K562 (cell line): ENCODE measurements at regions not wholly inside any gene's neighbourhood (a gene's known extent, or its start where the extent isn't known, plus 50 kb on each side); places are given as distances from the start of the nearest gene placed in this dataset.

Experiments used
- ATAC-seq: fragments of 200-7000 bp; cut with Tn5 transposase; 3 replicates; pipeline ENCODE4 v1.9.1; 2020; ENCODE audit warnings: moderate library complexity
- BruUV-seq: library from RNA; stranded (reverse); fragments of 400-500 nt; replicated peaks from 2 replicates; lab custom pipeline; 2021; lab: Mats Ljungman, UMichigan
- CTCF ChIA-PET: fragments of 300-600 bp; formaldehyde crosslinking; extraction: SDS; loops from one replicate; lab custom pipeline; 2021; ENCODE audit warnings: low intra/inter-chr PET ratio; lab: Yijun Ruan, JAX
- POLR2A ChIA-PET: fragments of 300-600, 350-650 bp; sonication (Branson Sonifier 250); formaldehyde crosslinking; extraction: SDS; loops from one replicate; lab custom pipeline; 2021; ENCODE audit warnings: antibody characterized with exemption, inconsistent platforms; lab: Yijun Ruan, JAX
- DNase-seq, 4 experiments: peaks; one replicate each; pipeline versions ENCODE4 v3.0.0 to v3.0.0-alpha.2; 2011 to 2018; ENCODE audit warnings: low spot score in 3 of 4, mixed read lengths in 3 of 4; ENCODE audit errors: extremely low read depth in 1 of 4
- FAIRE-seq: peaks from 2 replicates; lab custom pipeline; 2011; peaks lifted over from hg19 to GRCh38; lab: Jason Lieb, UNC
- H2AFZ ChIP-seq: 2 replicates; pipeline ENCODE4 v1.6.0; 2011; ENCODE audit warnings: low read depth, low read length, control low read depth, inconsistent platforms
- H3K27ac ChIP-seq: fragments of 200-600 bp; 3 replicates; pipeline ENCODE4 v1.8.0; 2011; ENCODE audit warnings: low read depth, mild to moderate bottlenecking, control low read depth, inconsistent platforms, low read length, moderate library complexity, mixed read lengths; ENCODE audit errors: extremely low read depth
- H3K27me3 ChIP-seq, 2 experiments: fragments of 300-600 bp in 1 of 2; 2 replicates in 1 of 2; 3 replicates in 1 of 2; pipeline versions ENCODE4 v1.6.0 to v1.8.0; 2011; ENCODE audit warnings: inconsistent platforms in 2 of 2, low read length in 2 of 2, mild to moderate bottlenecking in 1 of 2, mixed read lengths in 1 of 2, moderate library complexity in 1 of 2; ENCODE audit not compliant: control insufficient read depth in 2 of 2, insufficient read depth in 2 of 2
- H3K36me3 ChIP-seq: fragments of 300-600 bp; 3 replicates; pipeline ENCODE4 v1.8.0; 2011; ENCODE audit warnings: mild to moderate bottlenecking, low read length, inconsistent platforms; ENCODE audit not compliant: control insufficient read depth, insufficient read depth
- H3K4me1 ChIP-seq, 2 experiments: fragments of 200-600 bp in 1 of 2; replicated peaks in 1 of 2; 2 replicates in 1 of 2; 3 replicates in 1 of 2; pipeline versions ENCODE4 v1.5.1 to v1.8.0; 2011; ENCODE audit warnings: inconsistent platforms in 2 of 2, low read length in 2 of 2, mild to moderate bottlenecking in 1 of 2, mixed read lengths in 1 of 2, moderate library complexity in 1 of 2; ENCODE audit not compliant: control insufficient read depth in 2 of 2, insufficient read depth in 2 of 2
- H3K4me2 ChIP-seq: 2 replicates; pipeline ENCODE4 v1.6.1; 2011; ENCODE audit warnings: low read length, control low read depth, inconsistent platforms, mixed read lengths; ENCODE audit not compliant: insufficient read depth
- H3K4me3 ChIP-seq: fragments of 200-600 bp; sonication (generic), shearing (Covaris generic); 2 replicates; pipeline ENCODE4 v1.5.1; 2016; ENCODE audit warnings: control low read depth, inconsistent platforms
- H3K79me2 ChIP-seq: fragments of 200-600 bp; 3 replicates; pipeline ENCODE4 v1.8.0; 2011; ENCODE audit warnings: low read length, inconsistent platforms; ENCODE audit not compliant: control insufficient read depth, insufficient read depth
- H3K9ac ChIP-seq, 2 experiments: 2 replicates each; pipeline versions ENCODE4 v1.6.0 to v1.6.1; 2011; ENCODE audit warnings: low read depth in 2 of 2, low read length in 2 of 2, control low read depth in 1 of 2, inconsistent platforms in 1 of 2, mild to moderate bottlenecking in 1 of 2, mixed read lengths in 1 of 2; ENCODE audit not compliant: insufficient read depth in 1 of 2
- H3K9me1 ChIP-seq: one replicate; pipeline ENCODE4 v1.6.0; 2011; ENCODE audit warnings: inconsistent platforms, mild to moderate bottlenecking, low read length, moderate library complexity; ENCODE audit not compliant: control insufficient read depth, insufficient read depth
- H3K9me3 ChIP-seq: replicated peaks from 2 replicates; pipeline ENCODE4 v1.5.1; 2011; ENCODE audit warnings: low read depth, low read length, inconsistent platforms; ENCODE audit not compliant: control insufficient read depth, insufficient read depth
- H4K20me1 ChIP-seq: replicated peaks from 2 replicates; pipeline ENCODE4 v1.6.1; 2011; ENCODE audit warnings: low read length, inconsistent platforms, mixed read lengths; ENCODE audit not compliant: control insufficient read depth, insufficient read depth
- AFF1 ChIP-seq, 2 experiments: fragments of 450-650 bp; IDR thresholded peaks; 2 replicates each; pipeline ENCODE4 v1.6.1; 2018; ENCODE audit warnings: mild to moderate bottlenecking in 2 of 2, low read depth in 1 of 2; ENCODE audit not compliant: partially characterized antibody in 2 of 2
- CBX8 ChIP-seq: fragments of 200-600 bp; sonication (generic); IDR thresholded peaks from 2 replicates; pipeline ENCODE4 v1.6.1; 2012; ENCODE audit warnings: borderline replicate concordance, mixed run types, low read depth, mild to moderate bottlenecking, moderate library complexity, mixed read lengths, low read length, control low read depth, inconsistent platforms; ENCODE audit not compliant: poor library complexity, severe bottlenecking; ENCODE audit errors: extremely low read depth
- EP400 ChIP-seq: fragments of 450-650 bp; IDR thresholded peaks from 2 replicates; pipeline ENCODE4 v1.6.1; 2017; ENCODE audit warnings: antibody characterized with exemption, mild to moderate bottlenecking, moderate library complexity
- GABPB2 ChIP-seq: fragments of 250-450 bp; sonication (Bioruptor Pico); conservative IDR thresholded peaks from 2 replicates; pipeline ENCODE4 v1.5.1; 2021; ENCODE audit warnings: mild to moderate bottlenecking
- HDAC3 ChIP-seq: fragments of 450-650 bp; IDR thresholded peaks from 2 replicates; pipeline ENCODE4 v1.6.1; 2018; ENCODE audit warnings: borderline replicate concordance, mild to moderate bottlenecking, moderate library complexity; ENCODE audit not compliant: partially characterized antibody
- SMC3 ChIP-seq: conservative IDR thresholded peaks from 2 replicates; pipeline ENCODE4 v1.6.1; 2011; ENCODE audit warnings: low read depth, low read length, improper control_type of control experiment; ENCODE audit not compliant: insufficient read depth
- WGBS: fragments of 100-300 bp; shearing (Covaris generic); methylation state at CpG from one replicate; pipeline ENCODE4 v1.1.6; 2016; ENCODE audit warnings: low coverage, mixed read lengths; ENCODE audit not compliant: insufficient coverage; ENCODE audit errors: missing lambda C conversion rate; 5-methylcytosine and 5-hydroxymethylcytosine counted together
- in situ Hi-C: fragments of 300-500 bp; cut with MboI; formaldehyde crosslinking; loops from 4 replicates; pipeline ENCODE4 v1.15.0; 2018; ENCODE audit warnings: inconsistent platforms, mixed read lengths
- intact Hi-C: fragments of 100-400 bp; cut with micrococcal nuclease; formaldehyde crosslinking; loops from 2 replicates; pipeline ENCODE4 v1.14.2; 2022

- no peak for TF ChIP-seq AFF1 (IDR thresholded peaks at IDR 0.05; ENCODE audit: low read depth in 1 of 2, partially characterized antibody in 2 of 2)
- TF ChIP-seq, all 486 proteins: peak for 4
These were observed 231.7 kb upstream of the TNP1 start (continued) for GRCh38 chr2:217091531-217091930.

DNA sequence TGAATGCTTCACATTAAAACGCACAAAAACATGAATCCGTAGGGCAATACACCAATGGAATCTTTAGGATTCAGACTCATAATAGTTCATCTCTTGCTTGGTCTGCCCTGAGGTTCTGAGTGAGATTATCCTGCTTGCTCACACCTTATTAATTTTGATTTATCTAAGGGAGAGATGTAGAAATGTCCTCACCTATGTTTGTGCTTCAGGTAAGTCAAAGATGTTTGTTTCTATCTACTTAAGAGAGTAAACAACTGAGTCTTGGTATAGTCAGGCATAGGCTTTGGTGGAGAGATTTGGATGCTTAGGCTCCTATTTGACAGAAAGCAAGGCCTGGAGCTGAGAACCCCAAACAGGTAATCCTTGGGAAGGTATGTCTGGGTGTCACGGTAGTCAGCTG lies 231.0 kb upstream of the TNP1 start:
- no peak for DNase-seq
- intact Hi-C loops (loop anchor here (1.0 to 5.0 kb wide), 3 partner anchors 13 to 61 kb away; no protein-coding TSS in a partner anchor), in situ Hi-C loops (no loop called here)
- Histone ChIP-seq H3K27me3 (no peaks in the 10 kb centered on the region), H3K4me3 (no peak overlapping the region), H2AFZ (peak overlapping the region; percentile 74; the same call in 1 of the 2 replicates), H3K27ac (peak overlapping the region; percentile 77; the same call in 2 of the 3 replicates), H3K36me3 (no peaks in the 10 kb centered on the region), H4K20me1 (no peaks in the 10 kb centered on the region), H3K9me1 (no peaks in the 10 kb centered on the region), H3K9me3 (no peaks in the 10 kb centered on the region), H3K79me2 (no peaks in the 10 kb centered on the region), H3K4me2 (peak overlapping the region; percentile 12; the same call in 1 of the 2 replicates), H3K9ac (no peak overlapping the region; a peak in 1 of 4 replicates), H3K4me1 (peaks cover 15 to 53% of the 10 kb centered on the region in 2 experiments)
- TF ChIP-seq GABPB2 (CRISPR knock-in tag) (no peak), HDAC3 (no peak), CBX8 (no peak), SMC3 (no peak), EP400 (no peak)
- ATAC-seq: no peak
- no TSS peak for BruUV-seq
- 24% methylated on average over 3 of the region's 3 CpGs for WGBS
- no peak for FAIRE-seq
- POLR2A ChIA-PET: interaction anchor here (0.9 to 1.6 kb wide), 2 partner anchors 13 to 37 kb away, joined by 4 to 6 read pairs; no protein-coding TSS in a partner anchor
- CTCF ChIA-PET: no interaction called here
